H1 (cell line): ENCODE measurements at regions not wholly inside any gene's neighbourhood (a gene's known extent, or its start where the extent isn't known, plus 50 kb on each side); places are given as distances from the start of the nearest gene placed in this dataset.
"Not testable (repeated sequence)": the region's sequence is repeated elsewhere in the genome, so short reads cannot be mapped to it uniquely, and the experiment has no call there.

Experiments used
- CTCF ChIA-PET: fragments of 300-600 bp; sonication (Branson Sonifier 250); formaldehyde crosslinking; loops from one replicate; lab custom pipeline; 2021; ENCODE audit not compliant: partially characterized antibody; lab: Charles Lee
- POLR2A ChIA-PET: fragments of 300-600 bp; sonication (Branson Sonifier 250); formaldehyde crosslinking; loops from one replicate; lab custom pipeline; 2021; ENCODE audit warnings: inconsistent platforms; ENCODE audit not compliant: partially characterized antibody; lab: Charles Lee
- DNase-seq, 2 experiments: peaks; one replicate each; pipeline versions ENCODE4 v3.0.0 to v3.0.0-alpha.2; 2010 to 2022; ENCODE audit warnings: low spot score in 2 of 2, low read depth in 1 of 2, mixed read lengths in 1 of 2
- FAIRE-seq: peaks from 2 replicates; lab custom pipeline; 2011; peaks lifted over from hg19 to GRCh38; lab: Jason Lieb, UNC
- H2AFZ ChIP-seq: 2 replicates; pipeline ENCODE4 v1.8.1; 2012; ENCODE audit warnings: low read length, inconsistent platforms
- H2AK5ac ChIP-seq: 2 replicates; pipeline ENCODE4 v1.6.1; 2013; ENCODE audit warnings: low read depth, low read length
- H2BK120ac ChIP-seq: replicated peaks from 2 replicates; pipeline ENCODE3; 2013; ENCODE audit warnings: low read depth, low read length, inconsistent platforms
- H2BK12ac ChIP-seq: 2 replicates; pipeline ENCODE4 v1.6.1; 2013; ENCODE audit warnings: low read depth, low read length
- H2BK15ac ChIP-seq: 2 replicates; pipeline ENCODE4 v1.6.1; 2013; ENCODE audit warnings: low read length
- H2BK20ac ChIP-seq: 2 replicates; pipeline ENCODE4 v1.6.1; 2013; ENCODE audit warnings: low read length
- H2BK5ac ChIP-seq: 2 replicates; pipeline ENCODE4 v1.6.1; 2013; ENCODE audit warnings: low read depth, low read length
- H3K14ac ChIP-seq: 2 replicates; pipeline ENCODE4 v1.6.1; 2013; ENCODE audit warnings: inconsistent platforms; ENCODE audit not compliant: insufficient read length
- H3K18ac ChIP-seq: 2 replicates; pipeline ENCODE4 v1.6.1; 2013; ENCODE audit warnings: low read length; ENCODE audit errors: extremely low read depth
- H3K23ac ChIP-seq: 2 replicates; pipeline ENCODE4 v1.6.1; 2013; ENCODE audit warnings: inconsistent platforms; ENCODE audit not compliant: insufficient read length
- H3K23me2 ChIP-seq: 2 replicates; pipeline ENCODE4 v1.6.1; 2013; ENCODE audit warnings: low read depth, low read length
- H3K27ac ChIP-seq: 2 replicates; pipeline ENCODE4 v1.6.1; 2011; ENCODE audit warnings: low read depth, low read length, inconsistent platforms
- H3K27me3 ChIP-seq, 4 experiments: replicated peaks in 1 of 4; 1 replicate in 1 of 4; 2 replicates in 3 of 4; pipeline versions ENCODE4 v1.6.1 to v1.8.1; 2011 to 2013; ENCODE audit warnings: low read length in 3 of 4, mild to moderate bottlenecking in 3 of 4, inconsistent platforms in 2 of 4, mixed read lengths in 2 of 4, moderate library complexity in 1 of 4; ENCODE audit not compliant: control insufficient read depth in 3 of 4, insufficient read depth in 3 of 4; ENCODE audit errors: extremely low read depth in 1 of 4
- H3K36me3 ChIP-seq, 4 experiments: 2 replicates each; pipeline versions ENCODE4 v1.6.1 to v1.8.1; 2011 to 2013; ENCODE audit warnings: mild to moderate bottlenecking in 4 of 4, low read length in 3 of 4, moderate library complexity in 2 of 4, control low read depth in 1 of 4, inconsistent platforms in 1 of 4; ENCODE audit not compliant: insufficient read depth in 4 of 4, control insufficient read depth in 2 of 4
- H3K4ac ChIP-seq: replicated peaks from 2 replicates; pipeline ENCODE3; 2013; ENCODE audit warnings: low read length, low read depth, mixed read lengths, inconsistent platforms; ENCODE audit not compliant: insufficient read length
- H3K4me1 ChIP-seq, 4 experiments: replicated peaks in 1 of 4; 1 replicate in 1 of 4; 2 replicates in 3 of 4; pipeline versions ENCODE4 v1.6.1 to v1.8.1; 2011 to 2013; ENCODE audit warnings: low read length in 3 of 4, inconsistent platforms in 2 of 4, mixed read lengths in 1 of 4; ENCODE audit not compliant: insufficient read depth in 4 of 4, control insufficient read depth in 3 of 4
- H3K4me2 ChIP-seq, 2 experiments: 2 replicates each; pipeline versions ENCODE4 v1.6.1 to v1.8.1; 2011 to 2013; ENCODE audit warnings: low read depth in 2 of 2, low read length in 2 of 2, control low read depth in 1 of 2, inconsistent platforms in 1 of 2, mild to moderate bottlenecking in 1 of 2; ENCODE audit not compliant: insufficient read depth in 1 of 2
- H3K4me3 ChIP-seq, 4 experiments: fragments of 200-600, 300-600 bp in 1 of 4; sonication (generic), shearing (Covaris generic), sonication (Bioruptor Twin) in 1 of 4; 2 replicates each; pipeline versions ENCODE4 v1.5.1 to v1.8.1; 2011 to 2016; ENCODE audit warnings: low read length in 4 of 4, low read depth in 3 of 4, control low read depth in 2 of 4, inconsistent platforms in 2 of 4, mild to moderate bottlenecking in 2 of 4, mixed read lengths in 1 of 4, moderate library complexity in 1 of 4; ENCODE audit not compliant: insufficient read depth in 2 of 4; ENCODE audit errors: extremely low read depth in 1 of 4
- H3K56ac ChIP-seq: replicated peaks from 2 replicates; pipeline ENCODE3; 2013; ENCODE audit warnings: low read depth, mild to moderate bottlenecking, mixed read lengths, low read length, inconsistent platforms; ENCODE audit not compliant: insufficient read length
- H3K79me1 ChIP-seq: 2 replicates; pipeline ENCODE4 v1.6.1; 2013; ENCODE audit warnings: low read depth, low read length, control low read depth
- H3K79me2 ChIP-seq, 2 experiments: 2 replicates each; pipeline versions ENCODE4 v1.6.1 to v1.8.1; 2012 to 2013; ENCODE audit warnings: low read length in 2 of 2, mild to moderate bottlenecking in 2 of 2, inconsistent platforms in 1 of 2; ENCODE audit not compliant: insufficient read depth in 2 of 2, control insufficient read depth in 1 of 2
- H3K9ac ChIP-seq, 4 experiments: replicated peaks in 1 of 4; 1 replicate in 1 of 4; 2 replicates in 3 of 4; pipeline versions ENCODE4 v1.6.1 to v1.8.1; 2011 to 2013; ENCODE audit warnings: low read depth in 3 of 4, low read length in 3 of 4, control low read depth in 2 of 4, mild to moderate bottlenecking in 2 of 4, moderate library complexity in 2 of 4, inconsistent platforms in 1 of 4; ENCODE audit errors: extremely low read depth in 1 of 4
- H3K9me3 ChIP-seq, 2 experiments: 2 replicates each; pipeline versions ENCODE4 v1.6.1 to v1.8.1; 2012 to 2013; ENCODE audit warnings: mild to moderate bottlenecking in 2 of 2, moderate library complexity in 2 of 2, control low read depth in 1 of 2, inconsistent platforms in 1 of 2, low read depth in 1 of 2, low read length in 1 of 2, mixed read lengths in 1 of 2; ENCODE audit not compliant: insufficient read depth in 2 of 2
- H4K20me1 ChIP-seq, 2 experiments: replicated peaks in 1 of 2; 2 replicates each; pipeline versions ENCODE3 to v1.8.1; 2011 to 2013; ENCODE audit warnings: inconsistent platforms in 2 of 2, low read length in 2 of 2, mild to moderate bottlenecking in 1 of 2; ENCODE audit not compliant: insufficient read depth in 2 of 2, control insufficient read depth in 1 of 2
- H4K5ac ChIP-seq: 2 replicates; pipeline ENCODE4 v1.6.1; 2013; ENCODE audit warnings: low read length, low read depth, mixed read lengths, inconsistent platforms; ENCODE audit not compliant: insufficient read length
- H4K8ac ChIP-seq: 2 replicates; pipeline ENCODE4 v1.8.0; 2013; ENCODE audit warnings: mild to moderate bottlenecking, moderate library complexity, low read length, inconsistent platforms; ENCODE audit not compliant: insufficient read depth; ENCODE audit errors: extremely low read depth
- H4K91ac ChIP-seq: replicated peaks from 2 replicates; pipeline ENCODE3; 2013; ENCODE audit warnings: low read length, mixed read lengths, inconsistent platforms; ENCODE audit not compliant: insufficient read length
- WGBS, 2 experiments: shearing (Covaris generic) in 1 of 2; methylation state at CpG; one replicate each; pipeline versions ENCODE4 v1.1.6 to v1.1.7; 2013 to 2015; ENCODE audit warnings: low lambda C conversion rate in 2 of 2, mixed read lengths in 2 of 2, inconsistent platforms in 1 of 2, low coverage in 1 of 2, missing lambda C conversion rate in 1 of 2; ENCODE audit not compliant: insufficient replicate concordance in 2 of 2, insufficient coverage in 1 of 2, insufficient read length in 1 of 2; ENCODE audit errors: extremely low coverage in 1 of 2, missing lambda C conversion rate in 1 of 2; 5-methylcytosine and 5-hydroxymethylcytosine counted together

DNA sequence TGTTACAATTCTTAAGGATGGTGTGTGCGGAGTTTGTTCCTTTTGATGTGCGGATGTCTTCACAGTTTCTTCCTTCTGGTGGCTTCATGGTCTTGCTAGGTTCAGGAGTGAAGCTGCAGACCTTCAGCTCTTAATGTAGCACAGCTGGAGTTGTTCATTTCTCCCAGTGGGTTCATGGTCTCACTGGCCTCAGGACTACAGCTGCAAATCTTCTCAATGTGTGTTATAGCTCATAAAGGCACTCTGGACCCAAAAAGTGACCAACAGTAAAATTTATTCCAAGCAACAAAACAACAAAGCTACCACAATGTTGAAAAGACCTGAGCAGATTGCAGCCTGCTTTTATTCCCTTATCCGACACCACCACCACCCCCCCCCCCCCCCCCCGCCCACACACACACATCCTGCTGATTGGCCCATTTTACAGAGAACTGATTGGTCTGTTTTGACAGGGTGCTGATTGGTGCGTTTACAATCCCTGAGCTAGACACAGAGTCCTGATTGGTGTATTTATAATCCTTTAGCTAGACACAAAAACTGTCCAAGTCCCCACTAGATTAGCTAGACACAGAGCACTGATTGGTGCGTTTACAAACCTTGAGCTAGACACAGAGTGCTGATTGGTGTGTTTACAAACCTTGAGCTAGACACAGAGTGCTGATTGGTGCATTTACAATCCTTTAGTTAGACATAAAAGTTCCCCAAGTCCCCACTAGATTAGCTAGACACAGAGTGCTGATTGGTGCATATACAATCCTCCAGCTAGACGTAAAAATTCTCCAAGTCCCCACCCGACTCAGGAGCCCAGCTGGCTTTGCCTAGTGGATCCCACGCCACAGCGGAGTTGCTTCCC, 59.2 kb downstream of the BAK1 start:
- not testable (repeated sequence) for H3K79me2 ChIP-seq, H2AK5ac ChIP-seq

More for the DNA sequence above, 59.2 kb downstream of the BAK1 start:
- not testable (repeated sequence) for H3K14ac ChIP-seq, H3K4me1 ChIP-seq, H4K91ac ChIP-seq, H3K56ac ChIP-seq, H2BK12ac ChIP-seq, H4K8ac ChIP-seq, H2BK20ac ChIP-seq, H4K5ac ChIP-seq, H2BK15ac ChIP-seq, H3K4me2 ChIP-seq, H3K23ac ChIP-seq, FAIRE-seq, H3K23me2 ChIP-seq, H2AFZ ChIP-seq, H3K79me1 ChIP-seq, DNase-seq, H3K4me3 ChIP-seq, H2BK120ac ChIP-seq, H2BK5ac ChIP-seq, H3K36me3 ChIP-seq, H3K9ac ChIP-seq, H4K20me1 ChIP-seq, H3K18ac ChIP-seq, H3K27ac ChIP-seq, H3K27me3 ChIP-seq, H3K4ac ChIP-seq
- ChIA-PET POLR2A (interaction anchor here (1.2 kb wide), 1 partner anchor 8 kb away, joined by 4 read pairs; no protein-coding TSS in a partner anchor), CTCF (interaction anchor here (1.1 to 2.2 kb wide), 3 partner anchors 9 to 63 kb away, joined by 4 to 8 read pairs (median 5); no protein-coding TSS in a partner anchor)
- 95% methylated on average over 8 of the region's 10 CpGs; no CpG with 5 or more reads in 1 of the 2 experiments for WGBS, 2 experiments
- H3K9me3 ChIP-seq, result peaks cover 4 to 12% of the 10 kb centered on the region in 2 experiments; a peak in 2 of 4 replicates
